Nephron (organoid): ENCODE measurements at regions not wholly inside any gene's neighbourhood (a gene's known extent, or its start where the extent isn't known, plus 50 kb on each side); places are given as distances from the start of the nearest gene placed in this dataset.
"Not testable (repeated sequence)": the region's sequence is repeated elsewhere in the genome, so short reads cannot be mapped to it uniquely, and the experiment has no call there.

Experiments
- H3K27ac Mint-ChIP-seq, 3 experiments: 2 replicates each; pipeline ENCODE4 v1.8.0; 2020; ENCODE audit warnings: mixed read lengths in 3 of 3, mild to moderate bottlenecking in 2 of 3, moderate library complexity in 1 of 3
- H3K27me3 Mint-ChIP-seq: 2 replicates; pipeline ENCODE4 v1.8.0; 2021; ENCODE audit warnings: low read depth, mild to moderate bottlenecking, moderate library complexity, mixed read lengths
- H3K36me3 Mint-ChIP-seq: 2 replicates; pipeline ENCODE4 v1.8.0; 2020; ENCODE audit warnings: low read depth, mixed read lengths
- H3K4me1 Mint-ChIP-seq: 2 replicates; pipeline ENCODE4 v1.8.0; 2020; ENCODE audit warnings: mixed read lengths
- H3K4me3 Mint-ChIP-seq, 3 experiments: 2 replicates each; pipeline ENCODE4 v1.8.0; 2020; ENCODE audit warnings: mild to moderate bottlenecking in 3 of 3, mixed read lengths in 3 of 3, moderate library complexity in 2 of 3
- H3K9me3 Mint-ChIP-seq: 2 replicates; pipeline ENCODE4 v1.8.0; 2020; ENCODE audit warnings: mixed read lengths
- CTCF ChIP-seq, 3 experiments: fragments of 200-600 bp; sonication (generic); IDR thresholded peaks; one replicate each; pipeline ENCODE4 v1.5.0; 2021; ENCODE audit warnings: antibody characterized with exemption in 3 of 3; ENCODE audit not compliant: unreplicated experiment in 3 of 3

GRCh38 chr6:137810554-137811120 lies 56.4 kb upstream of the TNFAIP3 start:
- Mint-ChIP-seq H3K4me3 (no peak overlapping the region), H3K36me3 (no peaks in the 10 kb centered on the region), H3K27me3 (peaks cover 5% of the 10 kb centered on the region), H3K4me1 (peaks cover 12% of the 10 kb centered on the region), H3K9me3 (no peaks in the 10 kb centered on the region), H3K27ac (peak overlapping the region in 1 of 3 experiments; percentile 6)
- no peak for TF ChIP-seq CTCF (IDR thresholded peaks at IDR 0.05; ENCODE audit: unreplicated experiment in 3 of 3)

- H3K4me1 Mint-ChIP-seq = peaks cover 5% of the 10 kb centered on the region
- peaks cover 5% of the 10 kb centered on the region for H3K27me3 Mint-ChIP-seq
- no peak for TF ChIP-seq CTCF (IDR thresholded peaks at IDR 0.05; ENCODE audit: unreplicated experiment in 3 of 3)
- no peaks in the 10 kb centered on the region for H3K36me3 Mint-ChIP-seq
- peak overlapping the region in 1 of 3 experiments; percentile 6 for H3K27ac Mint-ChIP-seq
- no peak overlapping the region for H3K4me3 Mint-ChIP-seq
- no peaks in the 10 kb centered on the region for H3K9me3 Mint-ChIP-seq
Measured at GRCh38 chr6:137811121-137811915, 55.7 kb upstream of the TNFAIP3 start.

GRCh38 chr6:137811916-137812553 lies 55.0 kb upstream of the TNFAIP3 start:
- no peak for TF ChIP-seq CTCF (IDR thresholded peaks at IDR 0.05; ENCODE audit: unreplicated experiment in 3 of 3)
- H3K4me1 Mint-ChIP-seq = peaks cover 4% of the 10 kb centered on the region
- no peaks in the 10 kb centered on the region for H3K36me3 Mint-ChIP-seq
- no peak overlapping the region for H3K4me3 Mint-ChIP-seq
- H3K27me3 Mint-ChIP-seq = peaks cover 5% of the 10 kb centered on the region
- no peak overlapping the region for H3K27ac Mint-ChIP-seq
- H3K9me3 Mint-ChIP-seq = no peaks in the 10 kb centered on the region

- no peak for TF ChIP-seq CTCF (IDR thresholded peaks at IDR 0.05; ENCODE audit: unreplicated experiment in 3 of 3)
- Mint-ChIP-seq H3K9me3 (no peaks in the 10 kb centered on the region), H3K4me1 (peaks cover 4% of the 10 kb centered on the region), H3K4me3 (no peak overlapping the region), H3K27me3 (peaks cover 5% of the 10 kb centered on the region), H3K36me3 (no peaks in the 10 kb centered on the region), H3K27ac (no peak overlapping the region)
Measured at GRCh38 chr6:137813308-137813970, 53.6 kb upstream of the TNFAIP3 start.

- not testable (repeated sequence) for H3K4me1 Mint-ChIP-seq, H3K27ac Mint-ChIP-seq, H3K9me3 Mint-ChIP-seq, H3K36me3 Mint-ChIP-seq, H3K4me3 Mint-ChIP-seq, H3K27me3 Mint-ChIP-seq
Measured at GRCh38 chr6:137814030-137814429, 53.0 kb upstream of the TNFAIP3 start.

- Mint-ChIP-seq H3K4me1 (peaks cover 13% of the 10 kb centered on the region), H3K27me3 (no peaks in the 10 kb centered on the region), H3K9me3 (no peaks in the 10 kb centered on the region), H3K4me3 (no peak overlapping the region), H3K27ac (no peak overlapping the region), H3K36me3 (no peaks in the 10 kb centered on the region)
- TF ChIP-seq CTCF (IDR thresholded peaks at IDR 0.05; ENCODE audit: unreplicated experiment in 3 of 3) = no peak
Measured at GRCh38 chr6:137815692-137816091, 51.4 kb upstream of the TNFAIP3 start.
